NCI-H146 treated with DMSO at 0.1 percent for 48 hours (cell line): ENCODE measurements at regions not wholly inside any gene's neighbourhood (a gene's known extent, or its start where the extent isn't known, plus 50 kb on each side); places are given as distances from the start of the nearest gene placed in this dataset.

ENCODE experiments used
- DNase-seq: peaks from one replicate; lab custom pipeline; 2025; ENCODE audit not compliant: unreplicated experiment; lab: John Stamatoyannopoulos, UW

DNA sequence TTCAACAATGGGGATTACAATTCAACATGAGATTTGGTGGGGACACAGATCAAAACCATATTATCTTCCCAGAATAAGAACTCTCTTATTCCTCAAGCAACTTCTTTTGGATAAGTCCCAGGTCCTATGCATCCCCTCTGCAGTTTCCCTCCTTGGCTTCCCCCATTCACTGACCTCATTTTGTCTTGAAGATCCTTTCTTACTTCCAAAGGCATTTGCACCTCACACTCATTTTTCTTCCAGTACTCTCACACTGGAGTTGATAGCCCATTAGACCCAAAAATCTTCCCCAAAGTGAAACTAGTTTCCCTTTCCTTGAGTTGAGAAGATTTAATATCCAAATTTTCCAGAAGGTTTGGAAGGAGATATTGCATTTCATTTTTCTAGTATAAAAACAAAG, 178.0 kb upstream of the DAPK1 start:
- DNase-seq = no peak

DNA sequence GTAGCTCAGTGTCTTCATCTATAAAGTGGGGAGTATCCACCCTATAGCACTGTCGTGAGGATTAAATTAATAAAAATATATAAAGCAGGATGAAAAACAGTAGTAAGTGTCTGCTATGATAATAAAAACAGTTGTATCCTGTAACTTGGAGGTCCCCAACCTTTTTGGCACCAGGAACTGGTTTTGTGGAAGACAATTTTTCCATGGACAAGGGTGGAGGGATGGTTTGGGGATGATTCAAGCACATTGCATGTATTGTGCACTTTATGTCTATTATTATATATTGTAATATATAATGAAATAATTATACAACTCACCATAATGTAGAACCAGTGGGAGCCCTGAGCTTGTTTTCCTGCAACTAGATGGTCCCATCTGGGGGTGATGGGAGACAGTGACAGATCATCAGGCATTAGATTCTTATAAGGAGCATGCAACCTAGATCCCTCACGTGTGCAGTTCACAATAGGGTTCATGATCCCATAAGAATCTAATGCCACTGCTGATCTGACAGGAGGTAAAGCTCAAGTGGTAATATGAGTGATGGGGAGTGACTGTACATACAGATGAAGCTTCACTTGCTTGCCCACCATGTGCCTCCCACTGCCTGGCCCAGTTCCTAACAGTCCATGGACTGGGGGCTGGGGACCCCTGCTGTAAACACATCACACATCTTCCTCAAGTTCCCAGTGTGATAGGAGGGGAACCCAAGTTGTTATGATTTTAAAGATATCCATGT, 177.4 kb upstream of the DAPK1 start:
- DNase-seq = no peak

DNA sequence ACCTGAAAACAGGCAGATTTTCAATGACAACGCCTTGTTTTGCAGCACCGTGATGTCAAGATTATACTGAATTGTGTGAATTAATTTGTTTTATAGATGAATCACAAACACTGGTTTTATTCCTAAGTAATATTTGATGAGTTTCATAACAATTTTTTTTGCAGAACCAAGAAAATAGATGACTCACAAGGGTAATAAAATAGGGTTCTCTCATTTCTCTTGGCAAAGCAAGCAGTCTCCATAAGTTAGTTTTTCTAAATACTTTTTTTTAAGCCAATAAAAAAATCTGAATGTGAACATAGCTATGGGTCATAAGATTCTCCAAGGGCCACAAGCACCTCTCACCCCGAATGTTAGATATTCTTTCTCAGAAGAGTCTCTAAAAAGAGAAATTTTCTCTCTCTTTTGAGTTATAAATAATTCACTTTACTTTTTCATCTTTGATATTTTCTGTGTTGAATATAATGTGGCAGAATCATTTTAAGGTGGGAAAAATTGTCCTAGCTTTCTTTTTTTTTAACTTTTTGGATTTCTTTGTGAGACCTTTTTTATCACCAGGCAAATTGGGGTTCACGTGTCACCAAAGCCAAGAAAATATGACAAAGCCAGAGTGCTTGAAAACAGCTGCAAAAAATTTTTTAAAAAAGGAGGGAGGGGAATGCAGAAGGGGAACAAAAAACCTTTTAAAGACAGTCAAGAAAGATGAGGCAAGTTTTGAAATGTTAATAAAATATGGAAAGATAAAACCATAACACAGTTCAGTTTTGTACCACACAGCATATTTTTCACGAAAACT, 174.6 kb upstream of the DAPK1 start:
- DNase-seq = no peak

DNA sequence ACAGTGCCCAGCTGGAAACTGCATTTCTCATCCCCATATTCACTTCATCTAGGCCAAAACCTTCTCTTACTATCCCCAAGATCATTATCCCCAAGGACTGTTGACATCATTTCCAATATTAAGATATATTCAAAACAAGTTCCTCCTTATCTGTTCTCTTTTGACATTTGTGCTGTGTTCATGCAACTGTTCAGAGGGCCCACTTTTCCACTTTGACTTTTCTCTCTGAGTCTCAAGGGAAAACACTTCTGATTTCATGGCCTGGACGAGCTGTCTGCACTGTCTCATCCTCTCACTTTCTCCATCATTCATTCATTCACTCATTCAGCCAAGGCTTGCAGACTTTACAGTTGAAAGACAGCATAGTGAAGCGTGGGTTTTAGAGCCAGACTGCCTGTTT, 173.7 kb upstream of the DAPK1 start:
- no peak for DNase-seq

DNA sequence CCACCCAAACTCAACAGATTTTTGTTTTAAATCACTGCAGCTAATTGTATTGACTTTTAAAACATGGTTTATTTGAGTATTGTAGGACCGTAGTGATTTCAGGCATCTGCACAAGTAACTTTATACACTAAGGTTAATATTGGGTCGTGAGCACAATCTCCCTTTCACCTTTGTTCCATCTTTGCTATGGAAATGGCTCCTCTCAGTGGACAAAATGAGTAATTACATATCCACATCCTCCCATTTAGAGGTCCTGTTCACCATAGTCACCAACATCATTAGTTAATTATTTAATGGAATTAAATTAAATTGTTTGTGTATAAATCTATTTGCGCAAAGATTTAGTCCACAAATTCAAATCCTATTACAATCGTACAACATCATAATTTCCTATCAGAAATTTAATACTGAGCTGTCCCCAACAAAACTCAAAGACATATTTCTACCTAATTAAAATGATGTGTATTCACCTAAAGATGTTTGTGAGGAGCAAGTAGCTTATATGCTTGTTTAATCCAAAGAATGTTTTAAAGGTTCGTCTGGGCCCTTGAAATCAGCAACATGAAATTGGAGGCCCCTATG, 173.0 kb upstream of the DAPK1 start:
- no peak for DNase-seq

DNA sequence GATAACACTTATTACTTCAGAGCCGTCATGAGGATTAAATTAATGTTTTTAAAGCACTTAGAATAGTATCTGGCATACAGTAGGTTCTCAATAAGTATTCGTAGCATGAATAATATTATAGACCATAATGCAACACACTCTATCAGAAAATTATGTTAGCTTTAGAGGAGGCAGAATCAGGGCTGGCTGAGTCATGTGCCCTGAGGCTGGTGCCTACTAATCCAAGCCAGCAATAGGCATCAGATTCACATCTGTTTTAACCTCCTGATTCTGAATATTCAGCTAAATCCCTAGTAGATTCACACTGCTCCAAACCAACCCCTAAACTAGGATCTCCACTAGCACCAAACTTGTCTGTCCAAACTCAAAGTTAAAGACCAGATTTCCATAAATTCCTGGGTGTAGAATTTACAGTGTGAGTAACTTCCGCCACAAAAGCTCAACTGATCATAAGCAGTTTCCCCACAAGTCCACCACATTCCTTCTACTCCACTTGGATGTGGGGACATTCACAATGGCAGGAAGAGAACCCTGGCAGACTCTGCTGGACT, 170.0 kb upstream of the DAPK1 start:
- DNase-seq = no peak

DNA sequence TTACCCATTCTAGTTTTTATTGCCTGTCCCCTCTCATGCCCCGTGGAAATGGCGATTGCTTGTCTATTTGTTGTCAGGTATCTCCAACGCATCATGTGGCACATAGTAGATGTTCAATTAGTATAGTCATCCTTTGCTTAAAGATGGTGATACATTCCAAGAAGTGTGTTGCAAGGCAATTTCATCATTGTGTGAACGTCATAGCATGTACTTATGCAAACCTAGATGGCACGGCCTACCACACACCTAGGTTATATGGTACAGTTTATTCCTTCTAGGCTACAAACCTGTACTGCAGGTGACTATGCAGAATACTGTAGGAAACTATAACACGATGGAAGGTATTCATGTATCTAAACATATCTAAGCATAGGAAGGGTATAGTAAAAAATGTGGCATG, 163.9 kb upstream of the DAPK1 start:
- DNase-seq = no peak

DNA sequence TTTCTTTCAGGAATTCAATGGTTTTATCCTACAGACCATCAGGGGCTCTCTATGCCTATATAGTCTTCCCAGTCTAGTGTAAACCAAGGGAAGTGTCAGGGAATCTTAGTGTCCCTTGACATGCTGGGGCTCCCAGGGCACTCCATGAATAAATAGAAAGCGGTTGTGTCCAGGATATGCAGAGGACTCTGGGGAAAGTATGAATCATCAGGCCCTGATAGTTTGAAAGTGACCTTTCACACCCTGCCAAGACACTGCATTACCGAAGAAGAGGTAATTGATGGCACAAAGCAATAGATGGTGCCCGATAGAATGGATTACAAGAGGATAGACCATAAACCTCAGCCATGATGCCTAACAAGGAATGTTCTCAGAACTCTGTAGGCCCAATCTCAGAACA, 163.3 kb upstream of the DAPK1 start:
- no peak for DNase-seq

DNA sequence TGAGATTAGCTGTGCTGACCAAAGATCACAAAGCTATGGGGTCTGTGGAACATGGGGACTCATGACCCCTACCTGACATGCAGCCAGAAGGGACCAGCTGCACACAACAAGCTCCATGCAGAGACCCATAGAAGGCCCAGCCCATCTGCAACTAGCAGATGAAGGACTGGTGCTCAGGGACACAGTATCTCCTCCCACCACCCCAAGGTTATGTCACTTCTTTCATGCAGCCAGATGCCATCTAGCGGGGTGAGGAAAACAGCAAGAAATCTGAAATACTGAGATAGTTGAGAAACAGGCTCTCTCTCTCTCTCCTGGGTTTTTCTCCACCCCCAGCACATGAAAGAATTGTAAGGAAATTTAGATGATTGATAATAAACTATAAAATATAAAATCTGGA, 161.3 kb upstream of the DAPK1 start:
- DNase-seq = no peak

DNA sequence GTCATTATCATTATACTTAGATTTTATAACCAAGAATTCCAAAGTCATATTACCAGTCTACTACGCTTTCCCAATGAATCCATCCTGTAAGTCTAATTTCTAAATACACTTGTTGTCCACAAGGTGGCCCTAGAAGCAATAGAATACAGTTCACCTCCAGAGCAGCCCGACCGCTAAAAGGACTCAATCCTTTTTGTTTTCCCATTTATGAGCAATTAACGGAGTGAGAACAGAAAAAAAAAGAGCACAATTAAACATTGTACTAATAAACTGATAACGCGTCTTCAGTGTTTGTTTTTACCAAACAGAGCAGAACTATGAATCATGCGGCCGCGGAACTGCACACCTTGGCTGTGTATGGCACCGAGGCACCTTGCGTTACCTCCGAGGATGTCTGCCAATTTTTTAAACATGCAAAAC, 160.7 kb upstream of the DAPK1 start:
- DNase-seq = peak; percentile 42

DNA sequence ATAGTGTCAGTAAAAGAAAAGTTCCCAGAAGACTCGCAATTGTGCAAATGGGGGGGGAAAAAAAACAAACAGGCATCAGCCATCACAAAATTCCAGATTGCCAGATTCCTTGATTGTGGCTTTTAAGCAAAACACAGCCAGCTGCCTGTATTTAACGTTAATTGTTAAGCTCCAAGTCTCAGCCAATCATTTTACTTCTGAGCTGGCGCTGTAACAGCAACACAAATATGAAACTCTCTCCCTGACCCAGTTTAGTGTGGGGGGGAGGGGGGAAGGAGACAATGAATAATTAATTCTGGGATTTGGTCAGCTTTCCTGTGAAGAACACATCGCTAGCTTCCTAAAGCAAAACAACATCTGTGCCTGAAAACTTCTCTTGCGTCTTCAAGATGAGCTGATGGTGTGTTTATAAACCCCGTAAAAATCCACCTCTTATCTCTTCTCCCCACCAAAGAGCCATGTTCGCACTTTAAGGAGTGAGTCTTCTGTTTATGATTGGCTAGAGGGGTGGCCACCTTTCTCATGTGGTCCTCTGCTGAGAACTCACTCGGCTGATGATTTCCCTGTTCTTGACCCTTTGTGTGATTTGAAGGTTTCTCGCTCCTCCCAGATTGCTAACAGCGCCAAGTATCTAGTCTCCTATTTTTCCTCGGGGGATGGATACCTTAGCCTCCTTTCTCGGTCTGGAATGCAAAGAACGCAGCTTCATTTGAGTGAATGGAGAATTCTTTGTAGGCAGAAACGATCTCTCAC, 160.2 kb upstream of the DAPK1 start:
- no peak for DNase-seq

DNA sequence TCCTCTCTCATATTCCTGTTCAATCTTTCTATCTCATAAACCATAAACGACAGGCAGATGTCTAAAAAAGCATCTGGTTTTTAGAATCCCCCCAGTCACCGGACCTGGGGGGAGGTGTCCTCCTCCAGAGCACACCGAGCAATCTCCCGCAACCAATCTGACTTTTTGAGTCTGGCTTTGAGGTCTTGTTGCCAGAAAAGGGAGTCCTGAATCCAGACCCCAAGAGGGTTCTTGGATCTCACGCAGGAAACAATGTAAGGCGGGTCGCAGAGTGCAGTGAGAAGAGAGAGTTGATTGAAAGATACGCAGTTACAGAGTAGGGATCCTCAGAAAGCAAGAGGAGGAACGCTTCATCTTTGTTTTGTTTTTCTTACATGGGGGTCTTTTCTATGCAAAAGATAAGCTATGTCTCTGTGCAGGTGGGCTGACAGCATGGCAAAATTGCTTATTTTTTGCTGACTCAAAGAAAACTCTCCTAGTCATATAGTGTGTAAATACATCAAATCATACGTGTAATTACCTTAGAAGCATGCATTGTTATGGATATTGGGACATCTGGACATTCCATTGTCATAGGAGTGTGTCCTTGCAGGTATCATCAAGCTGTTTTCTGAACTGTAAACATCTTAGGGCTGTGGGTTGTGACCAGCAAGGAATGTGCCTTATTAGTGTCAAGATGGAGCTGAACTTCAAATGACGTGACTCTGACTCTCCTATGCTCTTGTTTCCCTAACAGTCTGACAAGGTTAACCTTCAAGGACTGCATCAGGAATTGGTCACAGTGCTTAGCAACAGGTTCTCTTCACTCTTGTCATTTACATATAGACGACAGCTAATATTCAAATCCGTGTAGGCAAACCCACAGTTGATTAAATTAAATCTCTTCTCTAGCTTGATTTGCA, 159.3 kb upstream of the DAPK1 start:
- DNase-seq = no peak

DNA sequence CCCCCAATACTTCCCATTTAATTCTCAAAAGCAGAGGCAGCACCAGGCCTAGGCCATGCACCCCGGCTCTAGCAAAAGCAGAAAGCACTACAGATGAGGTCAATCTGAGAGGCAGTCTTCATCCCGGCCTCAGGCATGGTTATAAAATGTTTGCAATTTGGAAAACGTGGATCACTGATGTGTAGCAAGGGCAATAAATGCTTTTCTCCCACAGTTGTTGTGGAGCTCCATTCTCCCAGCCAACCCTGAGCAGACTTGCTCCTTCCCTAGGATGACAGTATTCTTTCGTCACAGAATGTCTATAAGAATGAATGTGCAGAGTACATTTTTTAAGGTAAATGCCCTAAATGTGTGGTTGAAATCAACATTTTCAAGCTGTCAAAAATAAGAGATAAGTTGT, 157.3 kb upstream of the DAPK1 start:
- no peak for DNase-seq

DNA sequence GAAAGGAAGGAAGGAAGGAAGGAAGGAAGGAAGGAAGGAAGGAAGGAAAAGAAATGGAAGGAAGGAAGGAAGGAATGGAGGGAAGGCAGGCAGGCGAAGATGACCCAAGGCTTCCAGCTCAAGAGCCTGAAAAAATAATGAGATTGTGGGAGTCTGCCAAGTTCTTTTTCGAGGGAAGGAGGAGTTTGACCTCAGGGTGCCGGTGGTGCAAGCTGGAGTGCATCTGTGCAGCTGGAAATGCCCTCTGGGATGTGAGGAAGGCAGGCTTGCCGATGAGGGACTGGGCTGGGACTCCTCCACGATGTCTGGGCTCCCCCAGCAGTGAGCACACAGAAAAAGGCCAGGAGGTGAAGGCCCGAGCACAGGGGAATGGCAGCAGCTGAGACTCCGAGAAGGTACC, 154.9 kb upstream of the DAPK1 start:
- DNase-seq = no peak

DNA sequence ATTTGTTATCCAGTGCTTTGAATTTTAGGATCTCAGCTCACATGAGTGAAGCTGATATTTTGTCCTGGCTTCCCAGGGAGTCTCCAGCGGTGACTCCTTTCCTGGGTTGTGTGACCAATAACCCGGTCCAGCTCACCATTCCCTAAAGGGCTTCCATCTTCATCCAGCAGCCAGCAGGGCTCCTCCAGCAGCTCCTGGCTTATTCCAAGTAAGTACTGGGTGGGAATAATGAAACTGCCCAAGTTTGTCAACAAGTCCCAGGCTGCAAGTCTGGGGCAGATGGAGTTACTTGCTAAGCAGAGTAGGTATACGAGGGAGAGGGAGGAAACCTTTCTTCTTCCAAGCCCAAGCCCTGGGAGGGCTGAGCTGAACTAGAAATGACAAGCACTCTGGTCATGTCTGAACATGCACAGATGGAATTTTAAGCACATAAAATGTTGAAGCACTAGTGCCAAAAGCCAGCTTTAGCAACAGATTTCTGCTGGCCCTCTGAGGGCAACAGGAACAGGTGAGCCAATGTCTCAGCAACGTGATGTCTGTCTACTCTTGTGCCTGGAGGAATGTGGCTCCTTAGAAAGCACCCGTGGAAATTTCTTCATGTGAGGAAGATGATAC, 153.7 kb upstream of the DAPK1 start:
- DNase-seq = no peak

DNA sequence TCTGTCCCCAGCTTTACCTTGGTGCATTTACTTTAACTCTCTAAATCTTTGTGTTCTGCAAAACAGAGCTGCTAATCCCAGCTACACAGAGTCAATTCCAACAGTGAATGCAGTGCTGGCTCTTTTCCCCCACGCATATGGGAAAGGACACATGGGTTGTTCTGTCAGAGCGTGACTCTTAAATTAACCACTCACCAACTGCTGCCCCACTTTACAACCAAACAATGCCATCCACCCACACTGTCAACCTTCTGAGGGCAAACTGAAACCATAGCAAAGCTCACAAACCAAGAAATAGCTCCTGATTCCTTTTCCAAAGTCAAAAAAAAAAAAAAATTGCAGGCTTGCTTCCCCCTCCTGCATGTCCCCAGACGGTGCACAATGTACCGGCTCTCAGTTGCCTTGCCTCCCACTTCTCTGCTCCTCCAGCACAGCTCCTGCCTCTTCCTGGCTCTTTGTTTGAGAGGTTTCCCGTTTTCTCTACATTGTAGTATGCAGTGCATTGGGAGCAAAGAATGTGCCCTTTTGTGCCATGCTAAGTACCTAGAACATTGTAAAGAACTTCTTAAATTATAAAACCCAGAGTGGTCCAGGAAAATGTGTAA, 151.5 kb upstream of the DAPK1 start:
- no peak for DNase-seq

DNA sequence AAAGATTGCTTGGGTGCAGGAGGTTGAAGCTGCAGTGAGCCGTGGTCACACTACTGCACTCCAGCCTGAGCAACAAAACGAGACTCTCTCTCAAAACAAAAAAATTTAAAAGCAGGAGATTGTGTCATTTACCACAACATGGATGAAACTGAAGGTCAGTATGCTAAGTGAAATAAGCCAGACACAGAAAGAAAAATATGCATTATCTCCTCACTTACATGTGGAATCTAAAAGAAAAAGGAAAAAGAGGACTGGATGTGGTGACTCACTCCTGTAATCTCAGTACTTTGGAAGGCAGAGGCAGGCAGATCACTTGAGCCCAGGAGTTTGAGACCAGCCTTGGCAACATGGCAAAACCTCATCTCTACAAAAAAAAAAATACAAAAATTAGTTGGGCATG, 146.8 kb upstream of the DAPK1 start:
- no peak for DNase-seq

DNA sequence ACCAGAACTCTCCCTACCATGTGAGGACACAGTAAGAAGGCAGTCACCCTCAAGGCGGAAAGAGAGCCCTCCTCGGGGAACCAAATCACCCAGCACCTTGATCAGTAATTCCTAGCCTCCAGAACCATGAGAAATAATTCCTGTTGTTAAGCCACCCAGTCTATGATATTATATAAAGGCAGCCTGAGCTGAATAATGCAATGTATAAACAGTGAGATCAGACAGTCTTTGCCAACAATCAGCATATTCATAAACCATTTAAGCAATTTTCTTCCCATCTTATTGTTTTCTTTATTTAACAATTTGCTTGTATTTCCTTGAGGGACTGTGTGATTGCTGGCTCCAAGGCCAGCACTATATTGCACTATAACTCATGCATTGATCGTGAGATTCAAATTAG, 144.4 kb upstream of the DAPK1 start:
- DNase-seq = no peak

DNA sequence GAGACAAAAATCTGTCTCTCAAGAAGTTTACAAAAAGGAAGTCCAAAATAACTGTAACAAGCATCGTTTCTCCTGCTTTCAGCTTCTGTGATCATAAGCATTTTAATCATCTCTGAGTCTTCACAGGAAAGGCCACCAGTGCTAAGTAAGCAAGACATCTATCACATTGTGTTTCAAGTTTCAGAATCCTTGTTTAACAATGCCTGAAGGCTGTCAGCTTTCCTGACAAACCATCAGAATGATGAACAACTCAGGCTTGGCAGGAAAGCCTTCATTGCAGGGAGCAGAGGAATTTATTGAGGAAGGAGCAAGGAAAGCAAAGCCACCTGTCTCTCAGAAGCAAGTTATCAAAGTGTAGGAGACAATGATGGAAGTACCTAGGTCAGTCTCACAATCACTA, 143.5 kb upstream of the DAPK1 start:
- DNase-seq = no peak
